GM18526 (cell line): ENCODE measurements at regions not wholly inside any gene's neighbourhood (a gene's known extent, or its start where the extent isn't known, plus 50 kb on each side); places are given as distances from the start of the nearest gene placed in this dataset.

Experiments used
- POLR2A ChIP-seq: IDR thresholded peaks from 3 replicates; pipeline ENCODE4 v1.6.1; 2011; ENCODE audit not compliant: insufficient read length; ENCODE audit errors: extremely low read depth

DNA sequence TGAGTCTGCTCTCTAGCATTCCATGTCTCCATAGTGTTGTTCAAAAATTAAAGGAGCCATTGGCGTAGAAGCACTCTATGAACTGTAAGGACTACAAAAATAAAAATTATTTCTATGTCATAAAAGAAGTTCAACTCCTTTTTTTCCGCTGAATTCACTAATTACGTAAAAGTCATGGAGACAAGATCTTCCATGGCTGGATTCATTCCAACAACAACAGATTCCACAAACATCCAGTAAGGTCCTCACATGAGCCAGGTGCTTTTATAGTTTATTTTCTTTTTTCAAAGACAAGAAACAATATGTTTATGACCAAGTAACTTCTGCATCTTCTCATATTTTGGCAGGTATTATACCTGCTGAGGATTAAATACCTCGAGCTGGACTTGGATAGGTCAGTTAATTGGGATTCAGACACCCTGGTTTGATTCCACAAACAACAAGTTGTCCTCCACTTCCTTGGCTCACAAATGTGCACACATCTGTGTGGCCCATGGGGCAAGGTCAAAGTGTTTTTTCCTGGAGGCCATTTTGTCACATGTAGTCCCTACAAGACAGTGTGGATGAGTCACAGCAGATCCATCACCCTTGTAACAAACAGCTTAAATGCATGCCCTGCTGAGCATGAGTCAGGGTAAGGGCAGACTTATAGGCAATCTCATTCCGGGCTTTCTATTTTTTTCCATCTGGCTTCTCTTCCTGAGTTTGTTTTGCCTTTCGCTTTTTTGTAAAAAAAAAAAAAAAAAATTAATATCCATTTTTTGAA lies 475.6 kb downstream of the COG6 start:
- TF ChIP-seq POLR2A, result no peak

DNA sequence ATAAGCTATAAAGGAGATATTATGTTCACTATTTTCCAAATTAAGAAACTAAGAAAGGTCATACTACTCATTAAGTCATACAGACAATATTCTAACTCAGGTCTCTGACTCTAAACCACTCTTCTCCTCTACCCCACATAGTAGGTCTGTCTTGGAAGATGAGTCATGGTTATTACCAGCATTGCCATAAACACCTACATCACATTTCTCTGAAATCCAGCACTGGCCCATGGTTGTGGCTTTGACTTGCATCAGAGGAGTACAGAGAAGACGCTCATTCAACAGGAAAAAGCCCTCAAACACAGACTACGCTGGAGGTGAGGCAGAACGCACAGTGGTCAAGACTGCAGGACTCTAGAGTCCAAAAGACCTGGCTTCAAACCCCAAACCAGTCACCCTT lies 476.8 kb downstream of the COG6 start:
- TF ChIP-seq POLR2A, result no peak

DNA sequence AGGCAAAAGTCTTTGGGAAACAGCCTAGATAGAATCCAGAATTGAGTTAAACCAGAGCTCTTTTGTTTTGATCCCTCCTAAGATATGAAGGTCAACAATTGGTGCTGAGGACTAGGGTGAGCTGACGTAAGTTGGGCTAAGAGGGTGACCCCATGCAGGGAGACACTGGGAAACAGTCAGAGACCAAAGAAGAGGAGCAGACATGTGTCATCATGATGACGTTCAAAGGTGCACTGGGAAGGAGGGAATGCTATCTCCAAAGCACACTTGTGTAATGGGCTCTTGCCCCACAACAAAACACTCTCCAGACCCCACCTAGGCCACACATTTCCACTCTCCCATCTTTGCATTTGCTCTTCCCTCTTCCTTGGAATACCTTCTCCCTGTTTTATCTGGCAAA lies 481.4 kb downstream of the COG6 start:
- TF ChIP-seq POLR2A, result no peak

DNA sequence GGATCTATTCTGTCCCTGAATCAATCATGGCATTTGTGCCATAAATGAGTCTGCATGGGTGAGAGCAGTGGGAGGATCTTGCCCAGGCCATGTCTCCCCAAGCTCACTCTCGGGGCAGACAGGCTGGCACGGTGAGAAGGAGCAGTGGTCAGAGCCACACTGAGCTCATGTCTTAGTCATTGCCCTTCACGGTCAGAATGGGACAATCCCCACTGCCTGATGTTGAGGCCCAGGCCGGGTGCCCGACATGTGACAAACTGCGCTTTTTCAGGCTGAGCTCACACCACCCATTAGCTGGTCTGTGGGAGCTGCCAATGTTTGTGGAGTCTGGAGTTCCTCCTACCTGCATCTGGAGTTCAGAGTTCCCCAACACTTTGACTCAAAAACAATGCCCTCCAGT lies 481.9 kb downstream of the COG6 start:
- TF ChIP-seq POLR2A, result no peak

DNA sequence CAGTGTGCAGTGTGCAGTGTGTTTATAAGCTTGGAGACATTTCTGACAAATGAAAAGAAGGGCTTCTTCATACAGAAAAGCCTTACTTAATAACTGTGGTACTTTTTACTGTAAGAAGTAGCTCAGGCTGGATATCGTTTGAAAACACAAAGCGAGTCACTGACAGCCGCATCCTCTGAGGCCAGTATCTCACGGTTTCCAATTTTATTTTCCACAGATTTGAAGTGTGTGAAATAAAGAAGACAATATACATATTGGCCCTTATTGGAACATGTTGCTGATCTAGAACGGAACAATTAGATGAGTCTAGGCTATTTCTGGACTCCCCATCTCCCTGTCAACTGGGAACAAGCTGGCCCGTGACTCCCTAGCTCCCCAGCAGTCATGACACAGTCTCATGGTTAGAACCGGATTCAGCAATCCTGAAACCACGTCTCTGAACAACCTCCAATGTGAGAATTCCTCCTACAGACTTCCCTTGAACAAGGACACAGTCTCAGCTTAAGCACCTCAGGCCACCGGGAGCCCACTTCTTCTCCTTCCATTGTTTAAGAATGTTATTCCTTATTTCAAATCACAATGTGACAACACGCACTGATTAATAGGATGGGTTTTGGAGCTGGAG lies 484.5 kb downstream of the COG6 start:
- no peak for TF ChIP-seq POLR2A

DNA sequence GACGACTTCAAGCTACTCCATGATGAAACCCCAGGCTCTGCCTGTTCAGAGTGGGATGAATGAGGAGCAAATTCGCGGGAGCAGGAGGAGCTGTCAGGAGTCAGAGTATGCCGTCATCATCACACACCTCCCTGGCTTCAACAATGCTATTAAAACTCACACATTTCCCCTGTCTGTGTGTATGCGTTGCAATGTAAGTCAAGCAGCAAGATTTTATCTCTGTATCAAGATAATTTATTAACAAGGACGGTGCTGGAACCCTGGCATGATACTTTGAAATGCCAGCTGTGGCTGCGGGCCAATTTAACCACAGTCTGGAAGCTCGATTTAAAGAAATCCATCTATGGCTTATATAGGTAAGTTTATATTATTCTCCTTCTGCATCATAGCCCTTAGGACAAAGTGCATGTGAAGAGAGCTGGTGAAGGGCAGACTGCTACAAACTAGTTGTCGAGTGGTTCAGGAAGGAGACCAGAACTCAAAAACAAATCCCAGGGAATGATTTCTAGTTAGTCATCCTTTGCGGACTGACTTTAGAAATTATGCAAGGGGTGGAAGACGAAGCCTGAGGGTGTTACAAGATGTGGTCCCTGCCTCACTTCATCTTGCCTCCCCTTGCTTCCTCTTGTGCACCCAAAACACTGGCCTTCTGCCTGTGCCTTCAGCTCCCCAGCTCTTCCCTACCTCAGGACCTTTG lies 486.5 kb downstream of the COG6 start:
- no peak for TF ChIP-seq POLR2A

DNA sequence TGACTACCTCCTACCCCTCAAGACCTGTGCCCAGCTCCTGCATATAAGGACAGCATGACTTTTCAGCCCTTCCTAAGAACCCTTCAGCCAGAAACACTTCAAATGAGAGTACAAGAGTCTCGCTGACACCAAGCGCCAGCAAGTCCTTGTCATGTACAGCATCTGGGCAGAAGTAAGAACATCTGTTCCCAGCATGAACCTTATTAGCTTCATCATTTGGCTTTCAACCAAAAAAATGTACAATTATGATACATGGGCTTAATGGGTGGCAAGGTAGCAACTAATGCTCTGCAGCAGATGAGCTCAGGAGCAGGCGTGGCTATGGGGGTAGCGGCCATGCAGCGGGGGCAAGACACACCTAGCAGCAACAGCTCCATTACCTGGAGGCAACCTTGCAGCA lies 487.6 kb downstream of the COG6 start:
- TF ChIP-seq POLR2A, result no peak

DNA sequence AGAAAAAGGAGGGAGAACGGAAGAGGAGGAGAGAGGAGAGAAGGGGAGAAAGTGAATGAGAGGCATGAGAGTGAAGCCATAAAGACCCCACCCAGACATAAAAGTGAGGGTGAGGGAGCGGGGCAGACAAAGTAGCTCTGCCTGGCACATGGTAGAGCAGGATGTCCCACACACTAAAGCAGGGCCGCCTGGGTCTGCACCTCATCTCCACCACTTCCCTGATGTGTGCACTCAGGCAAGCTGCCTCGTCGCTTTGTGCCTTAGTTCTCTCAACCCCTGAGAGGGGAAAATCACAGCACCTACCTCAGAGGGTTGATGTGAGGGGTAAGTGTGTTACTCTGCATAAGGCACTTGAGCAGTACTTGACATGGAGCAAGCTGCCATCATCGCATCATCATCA lies 488.1 kb downstream of the COG6 start:
- TF ChIP-seq POLR2A, result no peak

DNA sequence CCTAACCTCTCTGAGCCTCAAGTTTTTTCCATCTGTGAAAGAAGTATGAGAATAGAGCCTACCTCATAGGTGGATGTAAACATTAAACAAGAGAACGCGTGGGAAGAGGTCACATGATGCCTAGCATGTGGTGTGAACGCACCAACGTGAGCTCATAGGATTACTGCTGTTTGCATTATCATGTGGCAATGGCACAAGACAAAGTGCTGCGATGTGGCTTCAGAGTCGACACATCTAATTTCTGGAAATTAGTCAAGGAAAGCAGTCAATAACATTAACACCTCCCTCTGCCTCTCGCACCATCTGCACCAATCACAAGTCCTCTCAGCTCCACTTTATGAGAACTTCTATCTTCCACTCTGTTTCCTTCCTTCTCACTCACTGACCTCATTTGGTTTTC lies 489.7 kb downstream of the COG6 start:
- TF ChIP-seq POLR2A, result no peak

DNA sequence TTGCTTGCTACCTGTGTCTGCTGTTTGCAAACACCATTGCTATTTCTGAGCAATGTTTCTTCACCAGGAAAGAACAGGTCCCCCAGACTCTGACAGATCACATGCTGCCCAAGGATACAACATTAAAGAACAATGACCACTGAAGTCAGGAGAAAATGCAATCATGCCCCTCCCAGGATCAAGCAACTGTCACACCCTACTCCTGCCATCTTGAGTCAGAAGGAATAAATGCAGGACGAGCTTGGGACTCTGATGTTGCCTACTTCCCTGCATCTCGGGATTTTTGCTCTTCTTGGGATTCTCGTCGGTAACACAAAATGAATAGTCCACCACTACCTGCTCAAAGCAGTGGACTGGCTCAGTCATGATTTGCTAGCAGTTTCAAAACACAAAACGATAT lies 490.6 kb downstream of the COG6 start:
- no peak for TF ChIP-seq POLR2A

DNA sequence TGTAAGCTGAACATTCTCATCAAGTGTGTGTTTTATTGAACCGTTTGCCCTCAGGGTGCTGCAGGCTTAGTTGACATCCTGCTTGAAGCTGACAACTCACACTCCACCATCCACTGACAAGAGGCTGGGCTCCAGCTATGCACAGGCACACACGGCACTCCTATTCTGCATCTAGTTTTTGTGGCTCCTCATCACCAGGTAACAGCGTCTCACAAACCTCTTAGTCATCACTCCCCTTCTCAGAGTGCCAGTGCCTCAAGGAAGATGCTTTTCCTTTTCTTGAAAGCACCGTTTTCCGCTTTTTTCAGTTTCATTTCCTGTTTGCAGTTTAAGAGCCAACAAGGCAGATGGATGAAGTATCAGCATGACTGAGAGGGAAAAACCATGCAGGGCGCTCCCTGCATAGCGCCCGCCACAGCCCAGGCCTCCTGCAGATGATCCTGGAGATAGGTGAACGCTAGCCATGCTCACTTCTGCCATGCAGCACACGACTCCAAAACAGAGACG lies 491.2 kb downstream of the COG6 start:
- no peak for TF ChIP-seq POLR2A

DNA sequence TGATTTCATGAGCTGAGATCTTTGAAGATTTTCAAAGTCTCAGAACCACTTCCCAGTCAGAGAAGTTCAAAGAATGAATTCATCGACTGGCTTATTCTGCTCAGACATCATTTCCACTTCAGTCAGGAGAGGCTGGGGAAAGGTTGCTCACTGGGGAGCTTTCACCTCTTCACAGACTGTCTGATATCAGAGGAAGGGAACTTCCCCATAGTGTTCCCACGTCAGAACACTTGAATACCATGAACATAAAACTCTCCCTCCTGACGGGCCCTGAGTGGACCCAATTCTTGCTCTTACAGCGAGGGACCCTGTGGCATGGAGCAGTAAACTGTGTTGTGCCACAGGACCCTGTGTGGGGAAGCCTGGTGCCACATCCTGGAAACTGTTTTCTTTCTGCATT lies 492.6 kb downstream of the COG6 start:
- TF ChIP-seq POLR2A, result no peak

DNA sequence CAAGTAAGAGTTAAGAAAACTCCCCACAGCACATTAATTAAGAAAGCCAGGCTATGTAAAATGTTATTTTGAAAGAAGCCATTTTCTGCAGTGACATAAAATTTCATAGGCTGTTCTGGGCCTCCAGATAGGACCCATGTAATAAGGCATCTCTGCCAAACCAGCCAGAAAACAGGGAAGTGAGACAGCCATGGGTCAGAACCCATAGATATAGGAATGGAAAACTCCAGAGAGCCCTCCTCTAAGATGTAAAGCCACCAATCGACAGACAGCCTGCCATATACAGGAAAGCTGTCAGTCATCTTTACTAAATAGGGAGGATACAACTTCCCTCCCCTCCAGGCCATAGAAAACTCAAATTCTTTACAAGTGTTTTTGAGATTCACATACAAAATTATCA lies 493.3 kb downstream of the COG6 start:
- no peak for TF ChIP-seq POLR2A

DNA sequence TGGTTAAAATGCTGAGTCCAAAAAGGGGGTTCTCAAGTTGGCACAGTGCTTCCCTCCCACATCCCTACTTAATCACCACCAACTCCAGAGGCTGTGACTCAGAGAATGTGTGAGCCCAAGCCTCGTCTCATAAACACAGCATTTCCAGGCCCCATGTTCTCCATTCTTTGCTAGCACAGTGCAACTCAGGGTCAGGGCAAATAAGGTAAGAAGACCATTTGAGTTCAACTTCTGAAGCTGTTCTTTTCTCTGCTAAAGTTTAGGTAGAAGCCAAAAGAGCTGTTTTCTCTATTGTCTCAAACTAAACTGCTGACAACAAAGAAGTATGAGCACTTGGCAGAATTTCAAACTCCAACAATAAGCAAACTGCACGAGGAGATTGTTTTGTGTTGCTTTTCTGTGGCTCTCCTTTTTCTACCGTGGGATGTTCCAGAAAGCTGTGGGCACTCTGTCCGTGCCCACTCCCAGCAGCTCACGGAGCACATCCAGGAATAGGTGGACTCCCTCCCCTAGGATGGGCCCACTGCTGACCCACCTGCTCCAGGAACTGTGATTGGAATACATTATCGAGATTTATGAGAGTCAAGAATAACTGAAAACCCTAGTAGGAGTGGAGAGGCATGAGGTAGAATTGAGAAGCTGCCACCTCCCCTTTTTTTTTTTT lies 494.3 kb downstream of the COG6 start:
- TF ChIP-seq POLR2A, result no peak

DNA sequence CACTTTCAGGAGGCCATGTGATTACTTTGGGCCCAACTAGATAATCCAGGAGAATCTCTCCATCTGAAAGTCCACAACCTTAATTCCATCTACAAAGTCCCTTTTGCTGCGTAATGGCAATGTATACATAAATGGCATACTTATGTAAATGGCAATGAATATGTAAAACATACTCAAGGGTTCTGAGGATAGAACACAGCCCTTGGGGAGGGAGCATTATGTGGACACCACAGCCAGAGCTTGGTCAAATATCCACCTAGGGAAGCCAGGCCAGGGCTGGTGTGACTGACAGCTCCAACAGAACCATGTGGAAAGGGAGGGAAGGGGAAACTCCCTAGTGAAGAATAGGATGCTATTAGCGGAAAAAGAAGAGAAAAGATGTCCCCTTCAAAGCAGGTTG lies 496.2 kb downstream of the COG6 start:
- no peak for TF ChIP-seq POLR2A

DNA sequence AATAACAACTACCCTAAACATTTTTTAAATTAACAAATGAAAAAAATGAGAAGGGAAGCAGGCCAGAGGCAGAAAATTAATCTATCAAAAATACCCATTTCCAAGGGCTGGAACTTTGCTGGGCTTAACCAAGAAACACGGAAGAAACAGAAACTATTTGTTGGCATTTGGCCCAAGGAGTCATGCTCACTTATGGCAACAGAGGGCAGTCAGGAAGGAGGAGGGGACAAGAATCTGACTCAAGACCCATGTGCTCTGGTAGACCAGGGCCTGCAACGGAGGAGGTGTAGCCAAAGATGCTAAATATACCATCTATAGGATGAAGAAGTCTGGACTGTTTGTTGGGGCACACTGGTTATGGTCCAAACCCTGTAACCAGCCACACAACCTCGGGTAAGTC lies 496.7 kb downstream of the COG6 start:
- TF ChIP-seq POLR2A, result no peak
